ENCODE measurements at regions not wholly inside any gene's neighbourhood (a gene's known extent, or its start where the extent isn't known, plus 50 kb on each side); places are given as distances from the start of the nearest gene placed in this dataset.

DNA sequence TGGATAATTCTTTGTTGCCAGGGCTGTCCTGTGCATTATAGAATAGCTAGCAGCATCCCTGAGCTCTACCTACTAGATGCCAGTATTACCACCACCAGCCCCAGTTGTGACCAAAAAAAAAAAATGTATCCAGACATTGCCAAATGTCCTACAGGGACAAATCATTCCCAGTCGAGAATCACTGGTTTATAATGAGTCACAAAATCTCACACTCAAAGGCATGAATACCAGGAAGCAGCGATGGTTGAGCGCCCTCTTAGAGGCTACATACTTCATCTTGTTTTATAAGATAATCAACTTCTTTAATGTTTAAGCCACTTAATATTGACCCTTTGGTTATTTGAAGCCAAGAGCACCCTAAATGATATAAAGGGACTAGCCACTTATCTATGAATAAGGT lies 297.3 kb downstream of the DHX15 start:
- no peak for DNase-seq (ENCODE audit: low spot score)

DNA sequence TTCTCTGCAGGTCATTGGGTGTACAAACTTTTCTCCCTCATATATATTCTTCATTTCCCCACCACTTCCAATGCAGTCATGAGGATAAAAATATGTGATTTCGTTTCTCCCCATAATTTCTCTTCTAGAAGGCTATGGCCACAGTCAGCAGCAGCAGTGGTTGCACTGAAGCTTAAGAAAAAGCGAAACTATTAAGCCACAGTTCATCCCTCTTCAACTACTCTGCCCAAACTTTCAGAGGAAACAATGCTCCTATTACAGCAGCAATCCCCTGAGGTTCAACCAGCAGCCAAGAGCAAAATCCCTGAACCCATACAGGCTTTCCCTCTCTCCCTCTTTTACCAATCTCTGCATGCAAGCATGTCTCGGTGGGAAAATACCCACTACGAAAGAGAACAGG lies 298.6 kb downstream of the DHX15 start:
- no peak for DNase-seq (ENCODE audit: low spot score)

GRCh38 chr4:24282446-24282845 lies 301.9 kb downstream of the DHX15 start:
- no peak for DNase-seq (ENCODE audit: low spot score)

DNA sequence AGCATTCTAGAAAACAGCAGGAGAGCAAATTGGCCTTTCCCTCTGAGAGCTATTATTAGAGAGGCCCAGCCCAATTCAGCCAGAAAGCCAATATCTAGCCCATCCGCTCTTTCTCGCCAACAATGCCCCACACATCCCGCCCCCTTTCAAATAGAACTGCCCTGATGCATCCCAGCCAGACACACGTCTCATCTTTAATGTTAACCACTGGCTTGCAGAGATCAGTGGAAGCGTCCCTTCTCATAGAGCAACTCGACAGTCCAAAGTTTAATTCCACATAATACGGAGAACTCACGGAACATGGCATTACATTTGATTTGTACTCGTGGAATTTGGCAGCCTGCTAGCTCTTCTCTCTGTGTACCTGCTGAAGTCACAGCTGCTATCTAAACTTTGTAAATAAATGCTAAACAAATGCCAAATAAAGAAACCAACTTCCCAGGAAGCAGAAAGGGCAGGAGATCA lies 304.4 kb downstream of the DHX15 start:
- no peak for DNase-seq (ENCODE audit: low spot score)

DNA sequence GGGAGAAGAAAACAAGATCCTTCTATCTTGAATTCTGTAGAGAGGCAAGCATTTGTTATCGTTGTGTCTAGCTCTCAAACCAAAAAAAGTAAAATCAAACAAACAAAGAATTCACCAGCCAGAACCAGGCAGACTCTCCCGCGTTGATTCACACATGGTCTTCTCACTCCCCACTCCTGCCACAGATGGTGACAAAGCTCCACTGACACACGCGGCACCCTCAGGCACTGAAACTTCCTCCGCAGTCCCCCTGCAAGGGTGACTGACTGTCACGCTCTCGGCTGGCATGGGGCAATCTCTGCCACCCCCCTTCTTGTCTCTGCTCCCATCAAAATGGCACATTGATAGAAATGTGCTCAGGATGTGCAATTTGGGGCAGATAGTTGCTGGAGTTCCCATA lies 304.9 kb downstream of the DHX15 start:
- no peak for DNase-seq (ENCODE audit: low spot score)

DNA sequence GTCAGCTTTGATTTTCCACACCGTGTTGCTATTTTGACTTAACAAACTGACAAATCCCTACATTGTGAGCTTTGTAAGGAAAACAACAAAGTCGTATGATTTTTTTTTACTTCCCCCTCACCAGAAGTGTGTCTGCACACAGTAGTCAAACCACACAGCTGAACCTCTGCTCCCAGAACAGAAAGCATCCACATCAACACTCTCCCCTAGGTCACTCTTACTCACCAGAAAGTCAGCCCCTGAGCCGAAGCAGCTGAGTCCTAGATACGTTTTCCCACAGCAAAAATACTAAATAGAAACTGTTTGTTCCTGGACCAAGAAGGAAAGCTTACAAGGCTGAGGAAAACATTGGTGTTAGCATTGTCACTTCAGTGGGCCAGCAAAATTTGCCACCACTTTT lies 305.7 kb downstream of the DHX15 start:
- DNase-seq (ENCODE audit: low spot score), result no peak

DNA sequence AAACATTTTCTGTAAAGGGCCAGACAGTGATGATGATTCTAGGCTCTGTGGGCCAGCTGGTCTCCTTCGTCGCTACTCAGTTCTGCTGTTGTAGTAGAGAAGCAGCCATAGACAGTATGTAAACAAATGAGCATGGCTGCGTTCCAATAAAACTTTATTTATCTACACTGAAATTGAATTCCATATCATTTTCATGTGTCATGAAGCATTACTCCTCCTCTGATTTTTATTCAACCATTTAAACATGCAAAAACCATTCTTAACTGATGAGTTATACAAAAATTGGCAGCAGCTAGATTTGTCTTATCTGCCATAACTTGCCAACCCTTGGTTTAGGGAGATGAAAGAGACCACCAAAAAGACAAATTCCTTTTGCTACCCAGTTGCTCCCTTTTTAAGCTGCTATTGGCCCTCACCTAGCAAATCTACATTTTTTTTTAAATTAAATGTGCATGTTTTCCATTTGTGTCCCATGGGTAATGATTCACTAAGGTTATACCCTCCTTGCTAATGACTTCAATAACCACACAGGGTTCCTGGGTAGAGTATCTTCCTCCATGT lies 309.9 kb downstream of the DHX15 start:
- DNase-seq (ENCODE audit: low spot score), result no peak

- DNase-seq (ENCODE audit: low spot score), result no peak
Observed at GRCh38 chr4:24273136-24273535, 311.2 kb downstream of the DHX15 start.

- peak; percentile 46 for DNase-seq (ENCODE audit: low spot score)
Observed at GRCh38 chr4:24266951-24267722, 317.2 kb downstream of the DHX15 start.

DNA sequence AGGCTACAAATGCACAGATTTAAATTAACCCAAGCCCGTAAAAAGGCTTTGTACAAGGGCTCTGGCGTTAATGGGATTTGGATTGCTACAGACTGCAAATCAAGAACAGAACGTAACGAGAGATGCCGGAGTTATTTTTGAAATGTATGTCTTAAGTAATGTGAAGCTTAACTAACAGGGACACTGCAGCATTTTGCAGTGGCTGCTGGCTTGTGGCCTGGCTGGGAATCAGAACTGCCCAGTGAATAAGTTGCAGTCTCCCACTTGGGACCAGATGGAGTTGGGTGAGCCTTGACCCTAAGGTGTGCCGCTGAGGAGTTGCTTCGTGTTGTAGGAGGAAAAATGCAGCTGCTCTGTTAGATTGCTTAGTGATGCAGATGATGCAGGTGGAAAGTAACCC lies 318.4 kb downstream of the DHX15 start:
- no peak for DNase-seq (ENCODE audit: low spot score)

DNA sequence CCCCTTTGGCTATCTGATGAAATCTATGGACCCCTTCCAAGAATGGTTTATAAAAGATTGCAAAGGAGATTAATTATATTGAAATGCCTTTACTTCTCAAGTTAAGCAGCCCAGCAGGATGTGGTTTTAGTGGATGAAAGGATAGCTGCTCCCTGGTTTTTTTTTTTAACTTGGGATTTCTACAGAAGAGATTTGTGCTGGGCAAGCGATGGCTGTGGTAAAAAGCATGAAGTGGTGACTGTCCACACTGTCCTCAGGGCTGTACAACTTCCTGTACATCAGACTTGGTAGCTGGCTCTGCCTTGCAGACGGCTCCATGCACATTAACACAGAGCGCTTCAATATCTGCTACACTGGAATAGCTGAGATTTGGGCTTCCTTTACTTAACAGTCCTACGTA lies 321.7 kb downstream of the DHX15 start:
- no peak for DNase-seq (ENCODE audit: low spot score)

DNA sequence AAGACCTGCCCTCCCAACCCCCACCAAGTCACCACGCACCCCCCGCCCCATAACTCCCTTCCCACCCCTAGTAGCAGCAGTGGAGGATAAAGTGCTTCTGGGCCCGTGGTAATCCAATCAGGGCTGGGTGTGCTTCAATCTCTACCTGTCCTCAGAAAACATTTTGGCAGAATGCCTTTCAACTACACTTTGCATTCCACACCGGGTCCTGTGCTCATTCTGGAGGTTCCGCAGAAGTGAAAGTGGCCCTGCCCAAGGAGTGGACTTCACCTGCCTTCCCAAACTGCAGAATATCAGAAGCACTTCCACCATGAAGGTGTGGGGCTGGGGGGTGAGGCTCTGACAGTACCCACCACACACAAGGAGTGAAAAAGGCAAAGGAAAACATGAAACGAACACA lies 322.3 kb downstream of the DHX15 start:
- DNase-seq (ENCODE audit: low spot score), result no peak

DNA sequence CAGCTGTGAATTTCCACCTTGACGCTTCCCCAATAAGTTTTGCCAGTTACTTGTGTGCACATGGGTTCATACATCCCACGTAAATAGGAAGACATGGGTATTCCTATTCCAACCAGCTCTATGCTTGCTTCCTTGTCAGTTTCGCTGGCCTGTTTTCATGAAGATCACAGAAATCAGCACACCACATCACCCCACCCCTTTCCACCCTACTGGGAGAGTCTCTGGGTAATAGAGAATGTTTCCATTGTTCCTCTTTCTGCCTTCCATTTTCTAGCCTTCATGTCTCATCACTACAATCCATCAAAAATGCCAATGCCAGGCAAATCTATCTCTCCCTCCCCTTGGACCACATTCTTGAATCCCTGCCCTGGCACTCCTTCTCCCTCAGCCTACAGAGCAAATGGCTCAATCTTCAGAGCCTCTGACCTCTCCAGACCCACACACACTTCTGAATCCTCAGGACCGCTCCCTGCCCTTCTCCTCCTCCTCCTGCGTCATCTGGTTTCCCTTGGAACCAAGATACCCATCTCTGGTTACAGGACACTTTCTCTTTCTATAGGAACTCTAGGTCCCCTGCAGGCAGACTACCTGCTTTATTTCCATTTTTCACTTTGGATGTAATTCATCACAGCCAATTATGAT lies 323.3 kb downstream of the DHX15 start:
- no peak for DNase-seq (ENCODE audit: low spot score)

GRCh38 chr4:24260133-24260715 lies 324.1 kb downstream of the DHX15 start:
- no peak for DNase-seq (ENCODE audit: low spot score)

GRCh38 chr4:24256547-24256946 lies 327.8 kb downstream of the DHX15 start:
- no peak for DNase-seq (ENCODE audit: low spot score)

DNA sequence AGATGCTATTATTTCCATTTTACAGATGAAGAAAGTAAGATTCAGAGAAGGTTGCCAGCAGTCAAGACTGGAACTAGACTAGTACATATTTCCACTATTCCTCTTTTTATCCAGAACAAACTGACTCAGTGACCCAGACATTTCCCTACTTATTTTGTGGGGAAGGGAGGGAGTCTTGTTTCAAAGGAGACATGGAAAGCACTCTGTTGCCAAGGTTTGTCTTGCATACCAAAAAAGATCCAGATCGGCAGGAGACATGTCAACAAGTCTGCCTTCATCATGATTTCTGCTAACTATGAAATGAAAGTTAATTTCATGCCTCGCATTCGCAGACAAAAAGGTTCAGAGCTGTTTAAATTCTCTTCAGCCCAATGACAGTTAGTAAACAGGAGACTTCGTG lies 328.3 kb downstream of the DHX15 start:
- no peak for DNase-seq (ENCODE audit: low spot score)

DNA sequence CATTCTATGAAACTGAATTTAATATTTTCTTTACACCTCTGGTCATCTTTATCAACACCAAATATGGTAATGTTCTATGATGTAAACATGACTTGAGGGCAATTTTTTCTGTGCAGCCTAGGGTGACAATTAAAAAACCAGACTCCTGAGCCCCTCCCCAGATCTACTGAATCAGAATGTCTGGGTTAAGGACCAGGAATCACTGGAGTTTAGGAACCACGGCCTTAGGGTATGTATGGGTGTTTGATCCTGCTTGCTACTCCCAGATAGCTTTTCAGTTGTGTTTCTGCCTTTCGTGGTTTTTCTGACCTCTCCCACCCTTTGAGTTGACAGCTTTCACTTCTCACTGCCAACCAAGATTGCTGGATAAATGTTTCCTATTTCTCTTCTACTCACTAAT lies 332.2 kb downstream of the DHX15 start:
- no peak for DNase-seq (ENCODE audit: low spot score)

DNA sequence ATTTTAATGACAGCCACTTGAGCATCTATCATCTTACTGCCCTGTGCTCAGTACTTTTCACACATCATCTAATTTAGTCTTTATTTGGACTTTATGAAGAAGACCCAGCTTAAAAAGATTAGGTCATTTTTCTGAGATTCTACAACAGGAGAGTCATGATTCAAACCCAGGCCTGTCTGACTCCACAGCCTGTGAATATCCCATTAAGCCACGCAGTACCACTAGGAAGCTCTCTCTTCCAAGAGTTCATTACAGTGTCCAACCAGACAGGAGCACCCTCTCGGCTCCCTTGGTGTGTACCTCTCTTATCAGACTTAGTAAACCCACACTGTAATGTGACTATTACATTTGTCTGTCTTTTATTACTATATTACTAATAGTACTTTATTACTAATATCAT lies 332.8 kb downstream of the DHX15 start:
- no peak for DNase-seq (ENCODE audit: low spot score)

DNA sequence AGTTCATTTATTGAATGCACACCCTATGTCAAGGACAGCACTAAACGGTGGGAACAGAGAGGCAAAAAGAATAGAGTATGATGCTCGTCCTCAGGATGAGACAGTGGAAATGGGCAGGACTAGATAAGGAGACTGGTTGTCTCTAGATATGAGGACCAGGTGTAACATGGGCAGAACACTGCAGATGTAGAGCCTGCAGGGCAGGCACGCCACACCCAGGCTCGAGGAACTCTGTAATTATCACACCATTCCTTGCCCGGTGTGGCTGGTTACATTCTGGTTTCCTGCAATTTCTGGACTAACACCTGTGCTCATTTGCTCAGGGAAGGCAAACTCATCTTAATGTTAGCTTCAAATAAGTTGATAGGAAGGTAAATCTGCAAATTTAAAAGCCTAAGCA lies 334.4 kb downstream of the DHX15 start:
- DNase-seq (ENCODE audit: low spot score), result no peak

- DNase-seq (ENCODE audit: low spot score), result no peak
Observed at GRCh38 chr4:24248674-24249630, 335.4 kb downstream of the DHX15 start.

- DNase-seq (ENCODE audit: low spot score), result no peak
Observed at GRCh38 chr4:24245491-24245820, 338.9 kb downstream of the DHX15 start.

Data from AG20443 (cell line).